Gastrocnemius medialis (tissue), 4 donors: ENCODE measurements at regions not wholly inside any gene's neighbourhood (a gene's known extent, or its start where the extent isn't known, plus 50 kb on each side); places are given as distances from the start of the nearest gene placed in this dataset.

Experiments used
- CTCF ChIP-seq, 5 experiments: fragments of 450-650 bp in 3 of 5; fragments of 200-600 bp in 2 of 5; sonication (generic) in 2 of 5; IDR thresholded peaks in 4 of 5; conservative IDR thresholded peaks in 1 of 5; 1 replicate in 4 of 5; 2 replicates in 1 of 5; pipeline ENCODE4 v1.5.1; 2016 to 2019; ENCODE audit warnings: antibody characterized with exemption in 5 of 5, mild to moderate bottlenecking in 3 of 5, moderate library complexity in 3 of 5
- POLR2A ChIP-seq, 2 donors: fragments of 450-650 bp; IDR thresholded peaks; one replicate each; pipeline ENCODE4 v1.6.1; 2017; ENCODE audit warnings: antibody characterized with exemption in 2 of 2, mild to moderate bottlenecking in 2 of 2, moderate library complexity in 2 of 2

- TF ChIP-seq POLR2A (IDR thresholded peaks at IDR 0.05) (no peak), CTCF (IDR thresholded peaks at IDR 0.05 in 4 of 5, conservative IDR thresholded peaks at IDR 0.05 in 1 of 5) (no peak)
Observed at GRCh38 chr4:160143574-160143973, 1040.7 kb downstream of the RAPGEF2 start.
